ACC112 (cell line): ENCODE measurements at regions not wholly inside any gene's neighbourhood (a gene's known extent, or its start where the extent isn't known, plus 50 kb on each side); places are given as distances from the start of the nearest gene placed in this dataset.
"Not testable (repeated sequence)": the region's sequence is repeated elsewhere in the genome, so short reads cannot be mapped to it uniquely, and the experiment has no call there.

Source experiments
- H2AFZ ChIP-seq: fragments of 200-600 bp; sonication (generic); one replicate; pipeline ENCODE4 v1.6.0; 2017; ENCODE audit warnings: antibody characterized with exemption, low read length; ENCODE audit not compliant: unreplicated experiment
- H3K27ac ChIP-seq: fragments of 200-600 bp; sonication (generic); 2 replicates; pipeline ENCODE4 v1.5.1; 2014; ENCODE audit warnings: low read depth, mild to moderate bottlenecking, antibody characterized with exemption, low read length, moderate library complexity
- H3K27me3 ChIP-seq: fragments of 200-600 bp; sonication (generic); 2 replicates; pipeline ENCODE4 v1.6.1; 2014; ENCODE audit warnings: mild to moderate bottlenecking, antibody characterized with exemption, low read length, moderate library complexity, mixed read lengths; ENCODE audit not compliant: insufficient read depth
- H3K36me3 ChIP-seq: fragments of 200-600 bp; sonication (generic); 2 replicates; pipeline ENCODE4 v1.6.1; 2016; ENCODE audit warnings: mild to moderate bottlenecking, antibody characterized with exemption, low read length, moderate library complexity, mixed read lengths; ENCODE audit not compliant: insufficient read depth
- H3K4me1 ChIP-seq: fragments of 200-600 bp; sonication (generic); one replicate; pipeline ENCODE4 v1.6.1; 2016; ENCODE audit warnings: low read length, mixed read lengths; ENCODE audit not compliant: insufficient read depth, unreplicated experiment, control insufficient read depth
- H3K4me3 ChIP-seq: fragments of 200-600 bp; sonication (generic); 2 replicates; pipeline ENCODE4 v1.5.1; 2014; ENCODE audit warnings: mild to moderate bottlenecking, low read depth, low read length
- H3K79me2 ChIP-seq: fragments of 200-600 bp; sonication (generic); one replicate; pipeline ENCODE4 v1.6.0; 2016; ENCODE audit warnings: low read length; ENCODE audit not compliant: control insufficient read depth, unreplicated experiment, insufficient read depth

DNA sequence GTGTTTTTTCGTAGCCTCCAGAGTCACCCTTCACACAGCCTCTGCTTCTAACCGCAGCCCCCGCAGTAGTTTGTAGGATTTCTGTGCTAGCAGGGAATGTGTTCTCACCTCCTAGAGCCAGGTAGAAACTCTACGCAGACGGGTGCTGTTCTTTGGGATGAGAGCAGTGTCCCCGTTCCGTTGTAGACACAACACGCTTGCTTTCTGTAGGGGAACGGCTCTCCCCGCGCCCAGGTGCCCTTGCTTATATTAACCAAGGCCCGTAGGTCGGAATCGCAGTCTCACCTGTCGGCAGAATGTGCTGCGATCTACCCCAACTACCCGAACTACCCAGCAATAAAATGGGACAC is 111.8 kb upstream of the NBPF11 start:
- H2AFZ ChIP-seq, result peak overlapping the region; percentile 26
- no peaks in the 10 kb centered on the region for H3K36me3 ChIP-seq
- no peaks in the 10 kb centered on the region for H3K79me2 ChIP-seq
- H3K4me3 ChIP-seq, result peak overlapping the region; percentile 73
- no peak overlapping the region for H3K27ac ChIP-seq
- H3K4me1 ChIP-seq, result no peaks in the 10 kb centered on the region
- H3K27me3 ChIP-seq, result peaks cover 10% of the 10 kb centered on the region; the same call in 1 of the 2 replicates

GRCh38 chr1:148263128-148263905 is 111.2 kb upstream of the NBPF11 start:
- peak overlapping the region; percentile 68 for H3K27ac ChIP-seq
- peaks cover 10% of the 10 kb centered on the region; the same call in 1 of the 2 replicates for H3K27me3 ChIP-seq
- no peaks in the 10 kb centered on the region for H3K36me3 ChIP-seq
- peak overlapping the region; percentile 73 for H3K4me3 ChIP-seq
- no peaks in the 10 kb centered on the region for H3K79me2 ChIP-seq
- peak overlapping the region; percentile 26 for H2AFZ ChIP-seq
- H3K4me1 ChIP-seq, result no peaks in the 10 kb centered on the region

DNA sequence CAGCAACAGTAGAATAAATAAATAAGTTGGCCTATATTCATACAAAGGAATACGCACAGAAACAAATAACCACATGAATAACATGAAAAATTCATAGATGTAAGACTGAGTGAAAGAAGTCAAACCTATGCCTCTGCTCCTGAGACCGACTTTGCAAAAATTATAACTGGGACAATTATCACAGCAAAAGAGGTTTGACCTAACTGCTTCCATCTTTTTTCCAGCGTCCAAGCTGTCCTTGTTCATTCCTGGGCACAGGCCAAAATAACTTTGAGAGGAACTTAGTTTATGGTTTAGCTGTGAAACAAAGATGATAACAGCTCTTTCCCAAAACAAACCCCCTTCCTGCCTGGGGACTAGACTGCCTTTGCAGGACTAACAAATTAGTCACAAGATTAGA is 109.6 kb upstream of the NBPF11 start:
- not testable (repeated sequence) for H2AFZ ChIP-seq, H3K4me3 ChIP-seq

GRCh38 chr1:148257886-148258285 is 105.8 kb upstream of the NBPF11 start:
- not testable (repeated sequence) for H3K4me3 ChIP-seq, H2AFZ ChIP-seq, H3K4me1 ChIP-seq, H3K27me3 ChIP-seq, H3K36me3 ChIP-seq, H3K79me2 ChIP-seq, H3K27ac ChIP-seq

More for the DNA sequence above, 109.6 kb upstream of the NBPF11 start:
- not testable (repeated sequence) for H3K27me3 ChIP-seq, H3K36me3 ChIP-seq, H3K79me2 ChIP-seq, H3K27ac ChIP-seq, H3K4me1 ChIP-seq

- H3K27ac ChIP-seq, H3K27me3 ChIP-seq, H3K4me3 ChIP-seq, H3K36me3 ChIP-seq, H2AFZ ChIP-seq, H3K79me2 ChIP-seq, H3K4me1 ChIP-seq: not testable (repeated sequence)
These were observed 102.7 kb upstream of the NBPF11 start for GRCh38 chr1:148254611-148255429.

- not testable (repeated sequence) for H3K27ac ChIP-seq, H3K4me3 ChIP-seq, H3K79me2 ChIP-seq, H2AFZ ChIP-seq, H3K36me3 ChIP-seq, H3K4me1 ChIP-seq, H3K27me3 ChIP-seq
These were observed 101.7 kb upstream of the NBPF11 start for GRCh38 chr1:148253808-148254207.

DNA sequence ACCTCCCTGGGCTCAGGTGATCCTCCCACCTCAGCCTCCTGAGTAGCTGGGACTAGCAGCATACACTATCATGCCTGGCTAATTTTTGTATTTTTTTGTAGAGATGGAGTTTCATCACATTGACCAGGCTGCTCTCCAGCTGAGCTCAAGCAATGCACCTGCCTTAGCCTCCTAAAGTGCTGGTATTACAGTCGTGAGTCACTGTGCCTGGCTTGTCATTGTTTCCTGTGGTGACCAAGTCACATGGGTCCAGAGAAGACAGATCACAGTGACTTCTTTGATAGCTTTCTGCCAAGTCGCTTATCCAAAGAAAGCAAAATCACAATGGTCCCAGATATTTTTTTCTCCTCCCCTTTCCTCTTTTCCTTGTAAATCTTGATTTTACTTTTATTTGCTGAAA is 96.7 kb upstream of the NBPF11 start:
- H3K4me1 ChIP-seq, H3K79me2 ChIP-seq, H3K4me3 ChIP-seq, H3K27me3 ChIP-seq, H3K27ac ChIP-seq, H2AFZ ChIP-seq, H3K36me3 ChIP-seq: not testable (repeated sequence)

DNA sequence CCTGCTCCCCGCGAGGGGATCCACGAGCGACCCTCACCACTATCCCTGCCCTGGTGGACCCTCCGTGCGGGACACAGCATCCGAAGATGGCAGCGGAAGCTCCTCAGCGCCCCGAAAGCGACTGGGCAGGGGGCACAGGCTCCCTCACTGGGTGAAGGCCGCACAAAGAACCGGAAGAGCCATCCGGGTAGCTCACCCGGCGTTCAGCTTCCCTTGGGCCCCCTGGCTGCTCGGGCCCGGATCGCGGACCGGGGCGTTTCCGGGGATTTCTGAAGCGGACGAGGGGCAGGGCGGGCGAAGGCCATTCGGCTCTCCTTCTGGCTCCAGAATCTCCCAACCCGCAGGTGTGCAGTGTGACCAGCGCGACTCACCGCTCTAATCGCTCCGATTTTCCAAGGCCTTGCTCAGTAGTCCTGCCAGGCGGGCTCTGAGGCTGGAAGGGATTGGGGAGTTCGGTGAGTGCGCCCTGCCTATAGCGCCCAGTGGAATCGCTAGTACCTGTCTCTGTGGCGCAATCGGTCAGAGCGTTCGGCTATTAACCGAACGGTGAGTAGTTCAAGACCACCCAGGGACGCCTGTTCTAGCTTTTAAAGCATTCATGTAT is 94.3 kb upstream of the NBPF11 start:
- not testable (repeated sequence) for H3K27me3 ChIP-seq, H3K27ac ChIP-seq, H3K79me2 ChIP-seq, H3K4me3 ChIP-seq, H2AFZ ChIP-seq, H3K4me1 ChIP-seq, H3K36me3 ChIP-seq

- H3K36me3 ChIP-seq, H3K4me3 ChIP-seq, H3K79me2 ChIP-seq, H3K4me1 ChIP-seq, H2AFZ ChIP-seq, H3K27me3 ChIP-seq, H3K27ac ChIP-seq: not testable (repeated sequence)
These were observed 93.8 kb upstream of the NBPF11 start for GRCh38 chr1:148245843-148246242.

- H3K4me1 ChIP-seq, H3K27ac ChIP-seq, H3K27me3 ChIP-seq, H3K79me2 ChIP-seq, H3K4me3 ChIP-seq, H3K36me3 ChIP-seq, H2AFZ ChIP-seq: not testable (repeated sequence)
These were observed 93.4 kb upstream of the NBPF11 start for GRCh38 chr1:148245443-148245842.

DNA sequence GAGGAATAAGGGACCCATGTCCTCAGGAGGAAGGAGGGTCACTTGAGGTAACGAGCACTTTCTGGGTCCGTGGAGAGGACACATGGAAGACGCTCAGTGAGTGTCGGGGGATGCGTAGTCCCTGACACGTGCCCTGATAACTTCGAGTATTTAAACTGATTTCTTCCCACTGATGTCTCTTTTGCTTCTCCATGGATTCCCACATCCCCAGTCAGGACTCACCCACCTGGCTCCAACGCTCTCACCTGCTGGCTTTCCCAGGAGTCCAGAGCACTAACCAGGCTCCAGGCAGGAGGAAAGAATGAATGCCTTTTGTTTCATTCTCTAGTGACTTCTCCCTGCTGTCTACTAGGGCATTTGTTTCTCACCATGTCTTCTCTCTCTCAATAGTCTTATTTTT is 81.2 kb upstream of the NBPF11 start:
- H3K27me3 ChIP-seq, H2AFZ ChIP-seq, H3K79me2 ChIP-seq, H3K27ac ChIP-seq, H3K4me3 ChIP-seq, H3K4me1 ChIP-seq, H3K36me3 ChIP-seq: not testable (repeated sequence)
